Endothelial cell of umbilical vein (primary cell): ENCODE measurements at regions not wholly inside any gene's neighbourhood (a gene's known extent, or its start where the extent isn't known, plus 50 kb on each side); places are given as distances from the start of the nearest gene placed in this dataset.

Source experiments
- BruUV-seq: library from RNA; stranded (reverse); fragments of 400-500 nt; replicated peaks from 2 replicates; lab custom pipeline; 2021; lab: Mats Ljungman, UMichigan
- CTCF ChIA-PET: fragments of 300-600, 350-600 bp; sonication (Branson Sonifier 250); formaldehyde crosslinking; loops from one replicate; lab custom pipeline; 2021; ENCODE audit warnings: antibody characterized with exemption, inconsistent platforms; lab: Charles Lee
- POLR2A ChIA-PET: fragments of 300-600, 350-600 bp; sonication (Branson Sonifier 250); formaldehyde crosslinking; loops from one replicate; lab custom pipeline; 2021; ENCODE audit warnings: antibody characterized with exemption, inconsistent platforms; lab: Charles Lee
- DNase-seq: peaks from one replicate; pipeline ENCODE4 v3.0.0-alpha.2; 2011; ENCODE audit warnings: low read depth, low spot score
- FAIRE-seq: peaks from 2 replicates; lab custom pipeline; 2011; peaks lifted over from hg19 to GRCh38; lab: Jason Lieb, UNC
- H2AFZ ChIP-seq: 2 replicates; pipeline ENCODE4 v1.6.0; 2012; ENCODE audit warnings: low read depth, low read length, control low read depth, inconsistent platforms
- H3K27ac ChIP-seq: 2 replicates; pipeline ENCODE4 v1.5.1; 2011; ENCODE audit warnings: low read depth, mild to moderate bottlenecking, control low read depth, low read length, moderate library complexity; ENCODE audit not compliant: insufficient read depth
- H3K27me3 ChIP-seq, 2 experiments: 2 replicates each; pipeline versions ENCODE4 v1.6.0 to v1.6.1; 2011; ENCODE audit warnings: low read length in 2 of 2, mixed read lengths in 1 of 2; ENCODE audit not compliant: control insufficient read depth in 2 of 2, insufficient read depth in 2 of 2
- H3K36me3 ChIP-seq, 2 experiments: 2 replicates in 1 of 2; 3 replicates in 1 of 2; pipeline ENCODE4 v1.5.1; 2011; ENCODE audit warnings: low read length in 2 of 2, mild to moderate bottlenecking in 1 of 2, moderate library complexity in 1 of 2; ENCODE audit not compliant: control insufficient read depth in 2 of 2, insufficient read depth in 2 of 2; ENCODE audit errors: extremely low read depth in 1 of 2
- H3K4me1 ChIP-seq: 3 replicates; pipeline ENCODE4 v1.5.1; 2011; ENCODE audit warnings: mild to moderate bottlenecking, low read length; ENCODE audit not compliant: control insufficient read depth, insufficient read depth; ENCODE audit errors: extremely low read depth
- H3K4me2 ChIP-seq: 2 replicates; pipeline ENCODE4 v1.6.1; 2011; ENCODE audit warnings: low read length, control low read depth, mixed read lengths; ENCODE audit not compliant: insufficient read depth
- H3K4me3 ChIP-seq, 3 experiments: fragments of 200-600 bp in 1 of 3; sonication (generic), shearing (Covaris generic) in 1 of 3; replicated peaks in 1 of 3; 2 replicates each; pipeline ENCODE4 v1.5.1; 2011 to 2016; ENCODE audit warnings: control low read depth in 3 of 3, low read length in 3 of 3, mild to moderate bottlenecking in 2 of 3, inconsistent platforms in 1 of 3, low read depth in 1 of 3, moderate library complexity in 1 of 3; ENCODE audit not compliant: insufficient read depth in 1 of 3
- H3K79me2 ChIP-seq: 2 replicates; pipeline ENCODE4 v1.6.0; 2012; ENCODE audit warnings: low read length, inconsistent platforms; ENCODE audit not compliant: control insufficient read depth, insufficient read depth
- H3K9ac ChIP-seq: replicated peaks from 2 replicates; pipeline ENCODE3; 2011; ENCODE audit warnings: low read length, control low read depth; ENCODE audit not compliant: insufficient read depth; ENCODE audit errors: extremely low read depth
- H3K9me1 ChIP-seq: replicated peaks from 3 replicates; pipeline ENCODE4 v1.6.0; 2011; ENCODE audit warnings: mild to moderate bottlenecking, low read length; ENCODE audit not compliant: control insufficient read depth, insufficient read depth; ENCODE audit errors: extremely low read depth
- H3K9me3 ChIP-seq: replicated peaks from 2 replicates; pipeline ENCODE4 v1.5.1; 2012; ENCODE audit warnings: low read length, inconsistent platforms; ENCODE audit not compliant: control insufficient read depth, insufficient read depth
- H4K20me1 ChIP-seq: replicated peaks from 2 replicates; pipeline ENCODE3; 2011; ENCODE audit warnings: mild to moderate bottlenecking, low read length; ENCODE audit not compliant: control insufficient read depth, insufficient read depth; ENCODE audit errors: extremely low read depth
- CTCF ChIP-seq, 2 donors: IDR thresholded peaks; 1 replicate in 1 of 2; 2 replicates in 1 of 2; pipeline ENCODE4 v1.5.1; 2011; ENCODE audit warnings: low read length in 2 of 2, mild to moderate bottlenecking in 2 of 2, moderate library complexity in 2 of 2, control low read depth in 1 of 2, inconsistent platforms in 1 of 2, low read depth in 1 of 2; ENCODE audit not compliant: insufficient read depth in 1 of 2; ENCODE audit errors: extremely low read depth in 1 of 2
- EZH2 ChIP-seq: IDR thresholded peaks from 2 replicates; pipeline ENCODE4 v1.6.1; 2012; ENCODE audit warnings: borderline replicate concordance, low read depth, mild to moderate bottlenecking, moderate library complexity, low read length, inconsistent platforms; ENCODE audit not compliant: severe bottlenecking
- FOS ChIP-seq: IDR thresholded peaks from 2 replicates; pipeline ENCODE4 v1.6.1; 2011; ENCODE audit warnings: mild to moderate bottlenecking, low read length, moderate library complexity, borderline replicate concordance; ENCODE audit not compliant: insufficient read depth
- GATA2 ChIP-seq: IDR thresholded peaks from 2 replicates; pipeline ENCODE4 v1.7.0; 2011; ENCODE audit warnings: low read depth, mild to moderate bottlenecking, moderate library complexity, mixed read lengths, low read length; ENCODE audit not compliant: insufficient read length, insufficient read depth
- JUN ChIP-seq: IDR thresholded peaks from 2 replicates; pipeline ENCODE4 v1.6.1; 2011; ENCODE audit warnings: borderline replicate concordance, low read depth; ENCODE audit not compliant: insufficient read length, insufficient read depth
- MAX ChIP-seq: IDR thresholded peaks from 2 replicates; pipeline ENCODE4 v1.6.1; 2011; ENCODE audit not compliant: insufficient read depth, insufficient read length
- MYC ChIP-seq: IDR thresholded peaks from one replicate; pipeline ENCODE4 v1.6.1; 2011; ENCODE audit warnings: mild to moderate bottlenecking, low read depth, low read length
- POLR2A ChIP-seq: IDR thresholded peaks from 2 replicates; pipeline ENCODE4 v1.6.1; 2012; ENCODE audit warnings: low read depth, mild to moderate bottlenecking, control low read depth, low read length
- POLR2AphosphoS5 ChIP-seq: IDR thresholded peaks from 2 replicates; pipeline ENCODE4 v1.6.1; 2012; ENCODE audit warnings: low read depth, mild to moderate bottlenecking, control low read depth, low read length, moderate library complexity; ENCODE audit not compliant: insufficient read depth
- dilution Hi-C: fragments of 300-500 bp; cut with MboI; formaldehyde crosslinking; loops from one replicate; pipeline ENCODE4 v1.15.0; 2019; ENCODE audit warnings: low sequenced_read_pairs; ENCODE audit not compliant: extremely low pct_ligation_motif_present
- intact Hi-C: fragments of 100-400 bp; cut with micrococcal nuclease; formaldehyde crosslinking; loops from one replicate; pipeline ENCODE4 v1.10.0; 2022

- Histone ChIP-seq H3K9me3 (no peaks in the 10 kb centered on the region), H4K20me1 (no peaks in the 10 kb centered on the region), H3K4me2 (no peak overlapping the region), H3K4me1 (no peaks in the 10 kb centered on the region), H3K79me2 (no peaks in the 10 kb centered on the region), H3K4me3 (no peak overlapping the region), H3K9ac (no peak overlapping the region), H3K36me3 (no peaks in the 10 kb centered on the region), H2AFZ (no peak overlapping the region), H3K27ac (no peak overlapping the region), H3K27me3 (no peaks in the 10 kb centered on the region), H3K9me1 (no peaks in the 10 kb centered on the region)
- dilution Hi-C loops: no loop called here
- TF ChIP-seq POLR2A (no peak), POLR2AphosphoS5 (no peak), MYC (no peak), FOS (no peak), GATA2 (no peak), MAX (no peak), CTCF (IDR thresholded peaks at IDR 0.05; ENCODE audit: extremely low read depth in 1 of 2, insufficient read depth in 1 of 2, low read depth in 1 of 2, low read length in 2 of 2) (no peak), JUN (no peak), EZH2 (no peak)
- no TSS peak for BruUV-seq
- ChIA-PET POLR2A (no interaction called here), CTCF (no interaction called here)
- intact Hi-C loops: no loop called here
- no peak for FAIRE-seq
- no peak for DNase-seq
These were observed 117.0 kb upstream of the GALNT2 start for GRCh38 chr1:229950020-229950419.
